Osteocyte (in vitro differentiated cells): ENCODE measurements at regions not wholly inside any gene's neighbourhood (a gene's known extent, or its start where the extent isn't known, plus 50 kb on each side); places are given as distances from the start of the nearest gene placed in this dataset.
"Not testable (repeated sequence)": the region's sequence is repeated elsewhere in the genome, so short reads cannot be mapped to it uniquely, and the experiment has no call there.

Experiments used
- DNase-seq: peaks from one replicate; pipeline ENCODE4 v3.0.0; 2021; ENCODE audit warnings: mixed read lengths; ENCODE audit not compliant: unreplicated experiment; ENCODE audit errors: extremely low spot score
- H3K27ac Mint-ChIP-seq: one replicate; pipeline ENCODE4 v1.8.0; 2021; ENCODE audit warnings: mild to moderate bottlenecking, mixed read lengths; ENCODE audit not compliant: unreplicated experiment
- H3K27me3 Mint-ChIP-seq: one replicate; pipeline ENCODE4 v1.8.0; 2021; ENCODE audit warnings: mixed read lengths; ENCODE audit not compliant: unreplicated experiment
- H3K36me3 Mint-ChIP-seq: one replicate; pipeline ENCODE4 v1.8.0; 2021; ENCODE audit warnings: mixed read lengths; ENCODE audit not compliant: unreplicated experiment
- H3K4me1 Mint-ChIP-seq: one replicate; pipeline ENCODE4 v1.8.0; 2021; ENCODE audit warnings: mixed read lengths; ENCODE audit not compliant: unreplicated experiment
- H3K4me3 Mint-ChIP-seq: one replicate; pipeline ENCODE4 v1.8.0; 2021; ENCODE audit warnings: mild to moderate bottlenecking, moderate library complexity, mixed read lengths; ENCODE audit not compliant: unreplicated experiment
- H3K9me3 Mint-ChIP-seq: one replicate; pipeline ENCODE4 v1.8.0; 2021; ENCODE audit warnings: mixed read lengths; ENCODE audit not compliant: unreplicated experiment
- CTCF ChIP-seq: fragments of 200-600 bp; sonication (generic); IDR thresholded peaks from 2 replicates; pipeline ENCODE4 v1.5.0; 2021; ENCODE audit warnings: antibody characterized with exemption, mild to moderate bottlenecking, moderate library complexity

- H3K27me3 Mint-ChIP-seq = no peaks in the 10 kb centered on the region
- no peaks in the 10 kb centered on the region for H3K36me3 Mint-ChIP-seq
- TF ChIP-seq CTCF = no peak
- H3K27ac Mint-ChIP-seq = no peak overlapping the region
- no peak for DNase-seq
- no peak overlapping the region for H3K4me3 Mint-ChIP-seq
- peaks cover 2% of the 10 kb centered on the region for H3K4me1 Mint-ChIP-seq
- H3K9me3 Mint-ChIP-seq = no peaks in the 10 kb centered on the region
Observed at GRCh38 chr5:92694067-92694466, 887.0 kb downstream of the NR2F1-AS1 start.

- H3K4me1 Mint-ChIP-seq = peaks cover 18% of the 10 kb centered on the region
- H3K27me3 Mint-ChIP-seq, H3K4me3 Mint-ChIP-seq, H3K27ac Mint-ChIP-seq, DNase-seq, H3K36me3 Mint-ChIP-seq, H3K9me3 Mint-ChIP-seq: not testable (repeated sequence)
Observed at GRCh38 chr5:92691955-92692354, 889.1 kb downstream of the NR2F1-AS1 start.

- H3K4me1 Mint-ChIP-seq = peaks cover 29% of the 10 kb centered on the region
- no peak for DNase-seq
- peak overlapping the region; percentile 72 for H3K27ac Mint-ChIP-seq
- H3K9me3 Mint-ChIP-seq = no peaks in the 10 kb centered on the region
- H3K27me3 Mint-ChIP-seq = no peaks in the 10 kb centered on the region
- no peaks in the 10 kb centered on the region for H3K36me3 Mint-ChIP-seq
- peak overlapping the region; percentile 46 for H3K4me3 Mint-ChIP-seq
- TF ChIP-seq CTCF = peak; percentile 74
Observed at GRCh38 chr5:92687821-92688722, 892.9 kb downstream of the NR2F1-AS1 start.

GRCh38 chr5:92678640-92679039 is 902.4 kb downstream of the NR2F1-AS1 start:
- no peak overlapping the region for H3K4me3 Mint-ChIP-seq
- no peak for DNase-seq
- no peaks in the 10 kb centered on the region for H3K4me1 Mint-ChIP-seq
- no peaks in the 10 kb centered on the region for H3K9me3 Mint-ChIP-seq
- peak; percentile 41 for TF ChIP-seq CTCF
- H3K27ac Mint-ChIP-seq = no peak overlapping the region
- no peaks in the 10 kb centered on the region for H3K27me3 Mint-ChIP-seq
- no peaks in the 10 kb centered on the region for H3K36me3 Mint-ChIP-seq

- Mint-ChIP-seq H3K4me3 (no peak overlapping the region), H3K36me3 (no peaks in the 10 kb centered on the region), H3K4me1 (no peaks in the 10 kb centered on the region), H3K27ac (no peak overlapping the region), H3K9me3 (no peaks in the 10 kb centered on the region), H3K27me3 (no peaks in the 10 kb centered on the region)
- no peak for DNase-seq
- no peak for TF ChIP-seq CTCF
Observed at GRCh38 chr5:92676215-92677165, 904.5 kb downstream of the NR2F1-AS1 start.
